ENCODE measurements at regions not wholly inside any gene's neighbourhood (a gene's known extent, or its start where the extent isn't known, plus 50 kb on each side); places are given as distances from the start of the nearest gene placed in this dataset.

DNA sequence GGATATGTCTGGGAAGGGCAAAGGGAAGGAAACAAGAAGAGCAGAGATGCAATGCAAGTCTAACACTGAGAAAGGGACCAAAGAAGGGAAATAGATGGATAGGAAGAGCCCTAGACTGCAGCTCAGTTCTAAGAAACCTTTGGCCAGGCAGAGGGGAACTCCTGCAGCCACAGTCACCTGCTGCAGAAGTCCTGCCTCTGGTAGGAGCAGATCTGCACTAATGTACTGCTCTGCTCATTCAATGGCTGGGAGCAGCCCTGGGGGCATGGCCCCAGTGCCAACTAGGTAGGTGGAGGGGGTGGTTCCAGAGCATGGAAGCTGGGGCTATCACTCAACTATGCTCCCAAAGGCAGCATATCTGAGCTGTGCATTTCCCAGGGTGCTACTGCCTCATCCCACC is 388.9 kb downstream of the PCNX1 start:
- TF ChIP-seq, protein P1, sequence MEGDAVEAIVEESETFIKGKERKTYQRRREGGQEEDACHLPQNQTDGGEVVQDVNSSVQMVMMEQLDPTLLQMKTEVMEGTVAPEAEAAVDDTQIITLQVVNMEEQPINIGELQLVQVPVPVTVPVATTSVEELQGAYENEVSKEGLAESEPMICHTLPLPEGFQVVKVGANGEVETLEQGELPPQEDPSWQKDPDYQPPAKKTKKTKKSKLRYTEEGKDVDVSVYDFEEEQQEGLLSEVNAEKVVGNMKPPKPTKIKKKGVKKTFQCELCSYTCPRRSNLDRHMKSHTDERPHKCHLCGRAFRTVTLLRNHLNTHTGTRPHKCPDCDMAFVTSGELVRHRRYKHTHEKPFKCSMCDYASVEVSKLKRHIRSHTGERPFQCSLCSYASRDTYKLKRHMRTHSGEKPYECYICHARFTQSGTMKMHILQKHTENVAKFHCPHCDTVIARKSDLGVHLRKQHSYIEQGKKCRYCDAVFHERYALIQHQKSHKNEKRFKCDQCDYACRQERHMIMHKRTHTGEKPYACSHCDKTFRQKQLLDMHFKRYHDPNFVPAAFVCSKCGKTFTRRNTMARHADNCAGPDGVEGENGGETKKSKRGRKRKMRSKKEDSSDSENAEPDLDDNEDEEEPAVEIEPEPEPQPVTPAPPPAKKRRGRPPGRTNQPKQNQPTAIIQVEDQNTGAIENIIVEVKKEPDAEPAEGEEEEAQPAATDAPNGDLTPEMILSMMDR (IDR thresholded peaks at IDR 0.05) = no peak
- no peak for TF ChIP-seq POLR2A (IDR thresholded peaks at IDR 0.05)

Measured in transverse colon (tissue), 3 donors.